Prostate gland (tissue), 2 donors: ENCODE measurements at regions not wholly inside any gene's neighbourhood (a gene's known extent, or its start where the extent isn't known, plus 50 kb on each side); places are given as distances from the start of the nearest gene placed in this dataset.

Experiments
- DNase-seq: peaks from one replicate; pipeline ENCODE4 v3.0.0-alpha.2; 2019; ENCODE audit warnings: low spot score
- H3K27ac ChIP-seq, 2 donors: fragments of 200-600 bp; sonication (generic); 2 replicates each; pipeline ENCODE4 v1.5.1; 2017 to 2019
- H3K27me3 ChIP-seq: fragments of 200-600 bp; sonication (generic); replicated peaks from 2 replicates; pipeline ENCODE4 v1.5.1; 2019; ENCODE audit not compliant: insufficient read depth
- H3K36me3 ChIP-seq, 2 donors: fragments of 200-600 bp; sonication (generic); 1 replicate in 1 of 2; 2 replicates in 1 of 2; pipeline versions ENCODE4 v1.5.1 to v1.8.1; 2017 to 2019
- H3K4me1 ChIP-seq: fragments of 200-600 bp; sonication (generic); replicated peaks from 2 replicates; pipeline ENCODE4 v1.5.1; 2019
- H3K4me3 ChIP-seq, 2 donors: fragments of 200-600 bp; sonication (generic); 2 replicates each; pipeline ENCODE4 v1.5.1; 2017 to 2019
- H3K9me3 ChIP-seq: fragments of 200-600 bp; sonication (generic); 2 replicates; pipeline ENCODE4 v1.5.1; 2017
- POLR2A ChIP-seq: fragments of 450-650 bp; IDR thresholded peaks from one replicate; pipeline ENCODE4 v1.6.1; 2016; ENCODE audit warnings: antibody characterized with exemption, mild to moderate bottlenecking
- POLR2AphosphoS5 ChIP-seq: sonication (generic); formaldehyde crosslinking; IDR thresholded peaks from one replicate; pipeline ENCODE4 v1.6.1; 2017; ENCODE audit warnings: antibody characterized with exemption
- WGBS: methylation state at CpG from one replicate; pipeline ENCODE4 v1.1.5; 2018; 5-methylcytosine and 5-hydroxymethylcytosine counted together
- intact Hi-C: fragments of 100-400 bp; cut with DNase I; formaldehyde crosslinking; loops from one replicate; pipeline ENCODE4 v1.14.2; 2022
- TF ChIP-seq, protein P1 (sequence below), 4 experiments: fragments of 200-600 bp in 2 of 4; fragments of 450-650 bp in 2 of 4; sonication (generic) in 2 of 4; IDR thresholded peaks; 1 replicate in 3 of 4; 2 replicates in 1 of 4; pipeline ENCODE4 v1.5.1; 2016 to 2019; ENCODE audit warnings: antibody characterized with exemption in 4 of 4, mild to moderate bottlenecking in 2 of 4, moderate library complexity in 2 of 4

DNA sequence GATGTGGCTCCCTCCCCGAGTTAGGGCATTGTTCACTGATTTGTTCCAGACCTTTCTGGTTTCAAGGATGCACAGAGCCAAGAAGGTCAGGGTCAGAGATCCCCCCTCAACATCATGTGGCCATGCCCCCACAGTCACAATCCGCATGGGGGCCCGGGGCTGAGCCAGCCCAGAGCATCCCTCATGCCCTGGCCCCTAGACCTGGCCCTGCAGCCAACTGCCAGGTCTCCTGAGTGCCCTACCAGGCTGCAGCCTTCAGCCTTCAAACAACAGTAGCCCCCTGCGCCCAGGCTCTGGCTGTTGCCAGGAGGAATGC, 142.4 kb downstream of the CRYBB2 start:
- no peaks in the 10 kb centered on the region for H3K9me3 ChIP-seq
- intact Hi-C loops: no loop called here
- DNase-seq: no peak
- H3K27ac ChIP-seq: no peak overlapping the region
- no peak overlapping the region for H3K4me3 ChIP-seq
- no peak for TF ChIP-seq POLR2AphosphoS5
- TF ChIP-seq, protein P1, sequence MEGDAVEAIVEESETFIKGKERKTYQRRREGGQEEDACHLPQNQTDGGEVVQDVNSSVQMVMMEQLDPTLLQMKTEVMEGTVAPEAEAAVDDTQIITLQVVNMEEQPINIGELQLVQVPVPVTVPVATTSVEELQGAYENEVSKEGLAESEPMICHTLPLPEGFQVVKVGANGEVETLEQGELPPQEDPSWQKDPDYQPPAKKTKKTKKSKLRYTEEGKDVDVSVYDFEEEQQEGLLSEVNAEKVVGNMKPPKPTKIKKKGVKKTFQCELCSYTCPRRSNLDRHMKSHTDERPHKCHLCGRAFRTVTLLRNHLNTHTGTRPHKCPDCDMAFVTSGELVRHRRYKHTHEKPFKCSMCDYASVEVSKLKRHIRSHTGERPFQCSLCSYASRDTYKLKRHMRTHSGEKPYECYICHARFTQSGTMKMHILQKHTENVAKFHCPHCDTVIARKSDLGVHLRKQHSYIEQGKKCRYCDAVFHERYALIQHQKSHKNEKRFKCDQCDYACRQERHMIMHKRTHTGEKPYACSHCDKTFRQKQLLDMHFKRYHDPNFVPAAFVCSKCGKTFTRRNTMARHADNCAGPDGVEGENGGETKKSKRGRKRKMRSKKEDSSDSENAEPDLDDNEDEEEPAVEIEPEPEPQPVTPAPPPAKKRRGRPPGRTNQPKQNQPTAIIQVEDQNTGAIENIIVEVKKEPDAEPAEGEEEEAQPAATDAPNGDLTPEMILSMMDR (IDR thresholded peaks at IDR 0.05): no peak
- no peak for TF ChIP-seq POLR2A
- 83% methylated on average over 4 of the region's 4 CpGs for WGBS
- H3K4me1 ChIP-seq: no peaks in the 10 kb centered on the region
- H3K27me3 ChIP-seq: no peaks in the 10 kb centered on the region
- H3K36me3 ChIP-seq: no peaks in the 10 kb centered on the region

DNA sequence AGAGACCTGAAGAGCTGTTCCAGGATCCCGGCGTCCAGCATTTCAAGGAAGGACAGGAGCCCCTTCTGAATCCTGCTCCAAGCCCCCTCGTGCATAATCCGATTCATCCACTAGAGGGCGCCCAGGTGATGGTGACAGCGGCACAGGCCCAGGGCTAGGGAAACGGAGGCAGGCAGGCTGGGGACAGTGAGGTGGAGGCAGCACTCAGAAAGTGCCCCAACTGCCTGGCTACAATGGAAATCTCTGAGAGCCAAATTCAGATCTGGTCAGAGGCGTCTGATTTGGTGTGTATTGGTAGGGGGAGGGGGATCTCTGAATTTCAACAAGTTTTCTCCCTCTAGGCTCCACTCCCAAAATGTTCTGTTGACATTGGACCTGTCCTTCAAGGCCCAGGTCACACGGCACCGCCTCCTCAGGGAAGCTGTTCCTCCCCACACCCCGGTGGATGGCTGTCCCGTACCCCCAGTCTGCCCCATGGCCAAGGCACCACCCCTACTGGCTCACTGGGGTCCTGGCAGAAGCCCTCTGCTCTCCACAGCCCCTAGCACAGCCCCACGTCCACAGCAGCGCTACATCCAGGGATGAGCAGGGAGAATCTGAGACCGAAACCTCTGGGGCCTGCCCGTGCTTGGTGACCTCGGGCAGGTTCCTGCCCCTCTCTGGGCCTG, 142.9 kb downstream of the CRYBB2 start:
- WGBS: 40% methylated on average over 17 of the region's 17 CpGs
- H3K4me3 ChIP-seq: no peak overlapping the region
- H3K27ac ChIP-seq: no peak overlapping the region
- no peaks in the 10 kb centered on the region for H3K9me3 ChIP-seq
- TF ChIP-seq, protein P1 (IDR thresholded peaks at IDR 0.05): peak; percentile 51 to 83 (median 72)
- no peak for TF ChIP-seq POLR2A
- no peaks in the 10 kb centered on the region for H3K4me1 ChIP-seq
- H3K36me3 ChIP-seq: no peaks in the 10 kb centered on the region
- intact Hi-C loops: no loop called here
- no peaks in the 10 kb centered on the region for H3K27me3 ChIP-seq
- peak; percentile 45 for DNase-seq

DNA sequence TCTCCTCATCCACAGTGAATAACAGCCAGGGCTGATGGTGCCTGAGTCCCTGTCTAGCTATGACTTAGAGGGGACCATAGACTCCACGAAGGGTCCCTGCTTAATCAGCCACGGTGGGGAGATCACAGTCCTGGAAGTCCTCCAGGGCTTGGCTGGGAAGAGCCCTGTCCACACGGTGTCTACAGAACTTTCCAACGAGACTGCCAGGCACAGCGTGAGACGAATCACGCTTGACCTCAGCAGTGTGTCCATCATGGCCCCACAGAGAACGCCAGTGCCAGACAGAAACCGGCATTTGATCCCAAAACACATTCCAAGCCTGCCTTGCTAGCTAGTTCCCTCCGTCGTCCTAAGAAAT, 143.4 kb downstream of the CRYBB2 start:
- no peak for DNase-seq
- Histone ChIP-seq H3K4me3 (no peak overlapping the region), H3K36me3 (no peaks in the 10 kb centered on the region), H3K27ac (no peak overlapping the region), H3K4me1 (no peaks in the 10 kb centered on the region), H3K27me3 (no peaks in the 10 kb centered on the region), H3K9me3 (no peaks in the 10 kb centered on the region)
- WGBS: 54% methylated on average over 11 of the region's 11 CpGs
- TF ChIP-seq, protein P1 (IDR thresholded peaks at IDR 0.05): no peak
- no peak for TF ChIP-seq POLR2AphosphoS5
- TF ChIP-seq POLR2A: no peak
- intact Hi-C loops: no loop called here

GRCh38 chr22:25363474-25363873, 144.0 kb downstream of the CRYBB2 start:
- no peak overlapping the region for H3K4me3 ChIP-seq
- DNase-seq: no peak
- TF ChIP-seq POLR2A: no peak
- TF ChIP-seq POLR2AphosphoS5: no peak
- TF ChIP-seq, protein P1 (IDR thresholded peaks at IDR 0.05): no peak
- H3K9me3 ChIP-seq: no peaks in the 10 kb centered on the region
- 93% methylated on average over 8 of the region's 8 CpGs for WGBS
- intact Hi-C loops: no loop called here
- H3K4me1 ChIP-seq: no peaks in the 10 kb centered on the region
- H3K27ac ChIP-seq: no peak overlapping the region
- H3K36me3 ChIP-seq: no peaks in the 10 kb centered on the region
- H3K27me3 ChIP-seq: no peaks in the 10 kb centered on the region

DNA sequence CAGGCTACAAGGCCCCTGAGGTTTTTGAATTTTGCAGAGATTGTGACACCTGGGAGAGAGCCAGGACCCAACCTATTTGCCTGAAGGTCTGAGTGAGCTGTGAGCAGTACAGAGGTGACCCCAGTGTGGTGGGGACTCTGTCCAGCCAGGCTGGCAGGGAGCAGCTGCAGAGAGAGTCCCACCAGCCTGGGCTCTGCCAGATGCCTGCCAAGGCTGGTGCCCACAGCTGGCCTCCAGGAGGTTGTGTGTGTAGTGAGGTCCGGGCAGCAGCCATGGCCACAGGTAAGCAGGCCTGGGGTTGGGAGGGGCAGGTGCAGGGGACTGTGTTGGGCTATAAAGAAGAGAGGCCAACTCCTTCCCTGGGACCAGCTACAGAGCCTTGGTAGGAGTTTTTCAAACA, 144.8 kb downstream of the CRYBB2 start:
- Histone ChIP-seq H3K27ac (no peak overlapping the region), H3K9me3 (no peaks in the 10 kb centered on the region), H3K4me1 (no peaks in the 10 kb centered on the region), H3K36me3 (no peaks in the 10 kb centered on the region), H3K27me3 (no peaks in the 10 kb centered on the region), H3K4me3 (no peak overlapping the region)
- intact Hi-C loops: no loop called here
- no peak for DNase-seq
- TF ChIP-seq POLR2A (no peak), POLR2AphosphoS5 (no peak)
- TF ChIP-seq, protein P1 (IDR thresholded peaks at IDR 0.05): no peak
- WGBS: 56% methylated on average over 1 of the region's 1 CpG
